HCT116 (cell line): ENCODE measurements at regions not wholly inside any gene's neighbourhood (a gene's known extent, or its start where the extent isn't known, plus 50 kb on each side); places are given as distances from the start of the nearest gene placed in this dataset.

ENCODE experiments used
- CTCF ChIP-seq, 3 experiments: fragments of 200-600 bp in 1 of 3; sonication (generic) in 1 of 3; IDR thresholded peaks in 2 of 3; conservative IDR thresholded peaks in 1 of 3; 2 replicates each; pipeline ENCODE4 v1.5.1; 2012 to 2017; ENCODE audit warnings: low read depth in 2 of 3, low read length in 2 of 3, antibody characterized with exemption in 1 of 3, borderline replicate concordance in 1 of 3, control low read depth in 1 of 3, mild to moderate bottlenecking in 1 of 3, mixed read lengths in 1 of 3, mixed run types in 1 of 3, moderate library complexity in 1 of 3; ENCODE audit not compliant: insufficient read depth in 1 of 3
- EZH2 ChIP-seq: fragments of 200-600 bp; sonication (generic); IDR thresholded peaks from 2 replicates; pipeline ENCODE4 v1.6.1; 2017; ENCODE audit warnings: antibody characterized with exemption, mixed run types
- EZH2phosphoT487 ChIP-seq: fragments of 200-600 bp; IDR thresholded peaks from 2 replicates; pipeline ENCODE4 v1.6.1; 2018; ENCODE audit warnings: antibody characterized with exemption, borderline replicate concordance
- FOSL1 ChIP-seq: IDR thresholded peaks from 2 replicates; pipeline ENCODE4 v1.6.1; 2012; ENCODE audit warnings: low read depth
- MAX ChIP-seq: IDR thresholded peaks from 2 replicates; pipeline ENCODE4 v1.6.1; 2012
- POLR2A ChIP-seq: IDR thresholded peaks from 2 replicates; pipeline ENCODE4 v1.7.0; 2011; ENCODE audit warnings: borderline replicate concordance; ENCODE audit not compliant: insufficient read depth, insufficient read length; ENCODE audit errors: extremely low read depth
- POLR2AphosphoS5 ChIP-seq: IDR thresholded peaks from 2 replicates; pipeline ENCODE4 v1.6.1; 2011; ENCODE audit warnings: mild to moderate bottlenecking, low read depth, low read length, moderate library complexity
- RAD21 ChIP-seq: IDR thresholded peaks from 2 replicates; pipeline ENCODE4 v1.6.1; 2012; ENCODE audit warnings: low read depth, mild to moderate bottlenecking
- REST ChIP-seq: IDR thresholded peaks from 2 replicates; pipeline ENCODE4 v1.6.1; 2012; ENCODE audit warnings: low read depth
- SP1 ChIP-seq: IDR thresholded peaks from 2 replicates; pipeline ENCODE4 v1.6.1; 2012; ENCODE audit warnings: low read depth
- SRF ChIP-seq: IDR thresholded peaks from 2 replicates; pipeline ENCODE4 v1.6.1; 2012; ENCODE audit warnings: low read depth
- YY1 ChIP-seq: IDR thresholded peaks from 2 replicates; pipeline ENCODE4 v1.6.1; 2011; ENCODE audit warnings: low read length, low read depth, moderate library complexity, mild to moderate bottlenecking; ENCODE audit not compliant: insufficient replicate concordance; ENCODE audit errors: extremely low read depth
- ZFX ChIP-seq: fragments of 450-650 bp; IDR thresholded peaks from 2 replicates; pipeline ENCODE4 v1.6.1; 2017
- ZNF274 ChIP-seq: fragments of 200-500 bp; sonication (Bioruptor generic); IDR thresholded peaks from 2 replicates; pipeline ENCODE4 v1.6.1; 2014; ENCODE audit warnings: mild to moderate bottlenecking, low read depth, low read length, inconsistent platforms

GRCh38 chr12:28958553-28959195, 190.4 kb upstream of the FAR2 start:
- TF ChIP-seq CTCF (IDR thresholded peaks at IDR 0.05 in 2 of 3, conservative IDR thresholded peaks at IDR 0.05 in 1 of 3; ENCODE audit: borderline replicate concordance in 1 of 3, insufficient read depth in 1 of 3, low read depth in 2 of 3, low read length in 2 of 3): no peak
- no peak for TF ChIP-seq POLR2A
- no peak for TF ChIP-seq SRF
- no peak for TF ChIP-seq MAX
- no peak for TF ChIP-seq POLR2AphosphoS5
- TF ChIP-seq RAD21: no peak
- no peak for TF ChIP-seq FOSL1
- no peak for TF ChIP-seq ZNF274
- no peak for TF ChIP-seq EZH2phosphoT487
- no peak for TF ChIP-seq SP1
- no peak for TF ChIP-seq EZH2
- TF ChIP-seq ZFX: no peak
- TF ChIP-seq YY1: no peak
- TF ChIP-seq REST: no peak
